ENCODE measurements at regions not wholly inside any gene's neighbourhood (a gene's known extent, or its start where the extent isn't known, plus 50 kb on each side); places are given as distances from the start of the nearest gene placed in this dataset.
A peak's percentile ranks its signal among the peaks of the same experiment; 100 is the strongest.

GRCh38 chr12:64992116-64992515 lies 129.0 kb downstream of the WIF1 start:
- no peak overlapping the region for H2AFZ ChIP-seq (ENCODE audit: low read length)
- no peaks in the 10 kb centered on the region for H4K20me1 ChIP-seq (replicated peaks in 1 of 2; ENCODE audit: control insufficient read depth in 1 of 2, insufficient read depth in 2 of 2, low read length in 2 of 2)
- no peak overlapping the region for H2AK5ac ChIP-seq (ENCODE audit: low read depth, low read length)
- peaks cover 14 to 23% of the 10 kb centered on the region in 2 experiments for H3K9me3 ChIP-seq (ENCODE audit: insufficient read depth in 2 of 2, low read depth in 1 of 2, low read length in 1 of 2)
- peak overlapping the region; percentile 70; the same call in 1 of the 2 replicates for H2BK12ac ChIP-seq (ENCODE audit: low read depth, low read length)
- H2BK5ac ChIP-seq (ENCODE audit: low read depth, low read length) = peak overlapping the region; percentile 63; the same call in 1 of the 2 replicates
- H3K4me1 ChIP-seq (replicated peaks in 1 of 4; ENCODE audit: control insufficient read depth in 3 of 4, insufficient read depth in 4 of 4, low read length in 3 of 4) = peaks cover 0 to 12% (median 10%) of the 10 kb centered on the region in 4 experiments; a peak in 4 of 7 replicates
- H2BK20ac ChIP-seq (ENCODE audit: low read length) = no peak overlapping the region
- H2BK15ac ChIP-seq (ENCODE audit: low read length) = no peak overlapping the region
- H2BK120ac ChIP-seq (replicated peaks; ENCODE audit: low read depth, low read length) = peak overlapping the region; percentile 18
- peak overlapping the region in 1 of 4 experiments; percentile 13; a peak in 1 of 7 replicates for H3K9ac ChIP-seq (replicated peaks in 1 of 4; ENCODE audit: extremely low read depth in 1 of 4, low read depth in 3 of 4, low read length in 3 of 4)
- DNase-seq (ENCODE audit: low read depth in 1 of 2, low spot score in 2 of 2) (no peak), FAIRE-seq (no peak)
- no peaks in the 10 kb centered on the region for H3K27me3 ChIP-seq (replicated peaks in 1 of 4; ENCODE audit: control insufficient read depth in 3 of 4, extremely low read depth in 1 of 4, insufficient read depth in 3 of 4, low read length in 3 of 4)
- 0 out of 2 replicates have a peak overlapping the region, but pooled peaks have one; percentile 26 for H3K27ac ChIP-seq (ENCODE audit: low read depth, low read length)
- no peaks in the 10 kb centered on the region; the same call in 1 of the 2 replicates for H3K79me1 ChIP-seq (ENCODE audit: low read depth, low read length)
- H3K36me3 ChIP-seq (ENCODE audit: control insufficient read depth in 2 of 4, insufficient read depth in 4 of 4, low read length in 3 of 4) = peaks cover 0 to 16% (median 0%) of the 10 kb centered on the region in 4 experiments; a peak in 2 of 8 replicates
- no peak overlapping the region for H3K14ac ChIP-seq (ENCODE audit: insufficient read length)
- H3K4me3 ChIP-seq (ENCODE audit: extremely low read depth in 1 of 4, insufficient read depth in 2 of 4, low read depth in 3 of 4, low read length in 4 of 4) = peak overlapping the region in 1 of 4 experiments; percentile 43; a peak in 2 of 8 replicates
- no peak overlapping the region for H3K56ac ChIP-seq (replicated peaks; ENCODE audit: insufficient read length, low read depth, low read length)
- 37% methylated on average over 5 of the region's 5 CpGs; no CpG with 5 or more reads in 1 of the 2 experiments for whole genome bisulfite sequencing, 2 experiments (ENCODE audit: extremely low coverage in 1 of 2, insufficient coverage in 1 of 2, insufficient read length in 1 of 2, insufficient replicate concordance in 2 of 2, low coverage in 1 of 2, low lambda C conversion rate in 2 of 2, missing lambda C conversion rate in 1 of 2)
- no peak overlapping the region for H3K4ac ChIP-seq (replicated peaks; ENCODE audit: insufficient read length, low read depth, low read length)
- no peaks in the 10 kb centered on the region for H3K23me2 ChIP-seq (ENCODE audit: low read depth, low read length)
- POLR2A ChIA-PET (ENCODE audit: partially characterized antibody) = interaction anchor here (0.6 kb wide), 1 partner anchor 787 kb away, joined by 4 read pairs; no protein-coding TSS in a partner anchor
- no peak overlapping the region for H4K5ac ChIP-seq (ENCODE audit: insufficient read length, low read depth, low read length)
- H3K79me2 ChIP-seq (ENCODE audit: control insufficient read depth in 1 of 2, insufficient read depth in 2 of 2, low read length in 2 of 2) = no peaks in the 10 kb centered on the region
- CTCF ChIA-PET (ENCODE audit: partially characterized antibody) = interaction anchor here (0.9 to 2.1 kb wide), 3 partner anchors 47 to 114 kb away, joined by 3 to 7 read pairs (median 3); no protein-coding TSS in a partner anchor
- no peak overlapping the region for H3K23ac ChIP-seq (ENCODE audit: insufficient read length)
- peak overlapping the region; percentile 49 to 53 for H3K4me2 ChIP-seq (ENCODE audit: insufficient read depth in 1 of 2, low read depth in 2 of 2, low read length in 2 of 2)
- TF ChIP-seq SP4 (IDR thresholded peaks at IDR 0.05; ENCODE audit: low read length) (no peak), RXRA (IDR thresholded peaks at IDR 0.05; ENCODE audit: insufficient read depth, low read depth, low read length) (no peak)
- no peak overlapping the region for H3K18ac ChIP-seq (ENCODE audit: extremely low read depth, low read length)
- peak overlapping the region; percentile 5 for H4K91ac ChIP-seq (replicated peaks; ENCODE audit: insufficient read length, low read length)
- H4K8ac ChIP-seq (ENCODE audit: extremely low read depth, insufficient read depth, low read length) = no peak overlapping the region
